ENCODE measurements at regions not wholly inside any gene's neighbourhood (a gene's known extent, or its start where the extent isn't known, plus 50 kb on each side); places are given as distances from the start of the nearest gene placed in this dataset.

DNA sequence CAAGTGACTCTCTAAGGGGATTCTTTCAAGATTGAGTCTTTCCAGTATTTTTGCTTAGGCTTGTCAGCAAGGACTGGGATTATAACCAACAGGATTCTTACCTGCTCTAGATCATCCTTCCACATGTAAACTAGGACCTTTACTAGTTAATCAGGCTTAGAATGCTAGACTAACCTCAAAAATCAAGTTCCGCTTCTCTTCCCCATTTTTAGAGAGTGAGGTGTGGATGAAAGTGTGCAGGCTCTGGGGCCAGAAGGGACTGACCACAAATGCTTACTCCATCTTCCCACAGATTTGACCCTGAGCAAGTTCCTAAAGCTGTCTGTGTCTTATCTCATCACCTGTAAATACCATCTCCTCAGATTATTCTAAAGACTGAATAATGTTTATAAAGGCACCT, 89.5 kb upstream of the IL12A start:
- TF ChIP-seq, protein P1, sequence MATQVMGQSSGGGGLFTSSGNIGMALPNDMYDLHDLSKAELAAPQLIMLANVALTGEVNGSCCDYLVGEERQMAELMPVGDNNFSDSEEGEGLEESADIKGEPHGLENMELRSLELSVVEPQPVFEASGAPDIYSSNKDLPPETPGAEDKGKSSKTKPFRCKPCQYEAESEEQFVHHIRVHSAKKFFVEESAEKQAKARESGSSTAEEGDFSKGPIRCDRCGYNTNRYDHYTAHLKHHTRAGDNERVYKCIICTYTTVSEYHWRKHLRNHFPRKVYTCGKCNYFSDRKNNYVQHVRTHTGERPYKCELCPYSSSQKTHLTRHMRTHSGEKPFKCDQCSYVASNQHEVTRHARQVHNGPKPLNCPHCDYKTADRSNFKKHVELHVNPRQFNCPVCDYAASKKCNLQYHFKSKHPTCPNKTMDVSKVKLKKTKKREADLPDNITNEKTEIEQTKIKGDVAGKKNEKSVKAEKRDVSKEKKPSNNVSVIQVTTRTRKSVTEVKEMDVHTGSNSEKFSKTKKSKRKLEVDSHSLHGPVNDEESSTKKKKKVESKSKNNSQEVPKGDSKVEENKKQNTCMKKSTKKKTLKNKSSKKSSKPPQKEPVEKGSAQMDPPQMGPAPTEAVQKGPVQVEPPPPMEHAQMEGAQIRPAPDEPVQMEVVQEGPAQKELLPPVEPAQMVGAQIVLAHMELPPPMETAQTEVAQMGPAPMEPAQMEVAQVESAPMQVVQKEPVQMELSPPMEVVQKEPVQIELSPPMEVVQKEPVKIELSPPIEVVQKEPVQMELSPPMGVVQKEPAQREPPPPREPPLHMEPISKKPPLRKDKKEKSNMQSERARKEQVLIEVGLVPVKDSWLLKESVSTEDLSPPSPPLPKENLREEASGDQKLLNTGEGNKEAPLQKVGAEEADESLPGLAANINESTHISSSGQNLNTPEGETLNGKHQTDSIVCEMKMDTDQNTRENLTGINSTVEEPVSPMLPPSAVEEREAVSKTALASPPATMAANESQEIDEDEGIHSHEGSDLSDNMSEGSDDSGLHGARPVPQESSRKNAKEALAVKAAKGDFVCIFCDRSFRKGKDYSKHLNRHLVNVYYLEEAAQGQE (IDR thresholded peaks at IDR 0.05; ENCODE audit: unreplicated experiment): no peak
- TF ChIP-seq STAT1 (IDR thresholded peaks at IDR 0.05; ENCODE audit: unreplicated experiment) (no peak), CREB1 (CRISPR knock-in tag; IDR thresholded peaks at IDR 0.05; ENCODE audit: low read depth) (no peak), JUNB (IDR thresholded peaks at IDR 0.05; ENCODE audit: unreplicated experiment) (no peak), EZH2phosphoT487 (IDR thresholded peaks at IDR 0.05; ENCODE audit: unreplicated experiment) (no peak), EZH2 (IDR thresholded peaks at IDR 0.05; ENCODE audit: low read depth, unreplicated experiment) (no peak), NANOG (IDR thresholded peaks at IDR 0.05; ENCODE audit: borderline replicate concordance) (no peak), POLR2AphosphoS5 (IDR thresholded peaks at IDR 0.05; ENCODE audit: low read depth) (no peak), ZNF114 (CRISPR knock-in tag; IDR thresholded peaks at IDR 0.05) (no peak)
- TF ChIP-seq, protein P2, sequence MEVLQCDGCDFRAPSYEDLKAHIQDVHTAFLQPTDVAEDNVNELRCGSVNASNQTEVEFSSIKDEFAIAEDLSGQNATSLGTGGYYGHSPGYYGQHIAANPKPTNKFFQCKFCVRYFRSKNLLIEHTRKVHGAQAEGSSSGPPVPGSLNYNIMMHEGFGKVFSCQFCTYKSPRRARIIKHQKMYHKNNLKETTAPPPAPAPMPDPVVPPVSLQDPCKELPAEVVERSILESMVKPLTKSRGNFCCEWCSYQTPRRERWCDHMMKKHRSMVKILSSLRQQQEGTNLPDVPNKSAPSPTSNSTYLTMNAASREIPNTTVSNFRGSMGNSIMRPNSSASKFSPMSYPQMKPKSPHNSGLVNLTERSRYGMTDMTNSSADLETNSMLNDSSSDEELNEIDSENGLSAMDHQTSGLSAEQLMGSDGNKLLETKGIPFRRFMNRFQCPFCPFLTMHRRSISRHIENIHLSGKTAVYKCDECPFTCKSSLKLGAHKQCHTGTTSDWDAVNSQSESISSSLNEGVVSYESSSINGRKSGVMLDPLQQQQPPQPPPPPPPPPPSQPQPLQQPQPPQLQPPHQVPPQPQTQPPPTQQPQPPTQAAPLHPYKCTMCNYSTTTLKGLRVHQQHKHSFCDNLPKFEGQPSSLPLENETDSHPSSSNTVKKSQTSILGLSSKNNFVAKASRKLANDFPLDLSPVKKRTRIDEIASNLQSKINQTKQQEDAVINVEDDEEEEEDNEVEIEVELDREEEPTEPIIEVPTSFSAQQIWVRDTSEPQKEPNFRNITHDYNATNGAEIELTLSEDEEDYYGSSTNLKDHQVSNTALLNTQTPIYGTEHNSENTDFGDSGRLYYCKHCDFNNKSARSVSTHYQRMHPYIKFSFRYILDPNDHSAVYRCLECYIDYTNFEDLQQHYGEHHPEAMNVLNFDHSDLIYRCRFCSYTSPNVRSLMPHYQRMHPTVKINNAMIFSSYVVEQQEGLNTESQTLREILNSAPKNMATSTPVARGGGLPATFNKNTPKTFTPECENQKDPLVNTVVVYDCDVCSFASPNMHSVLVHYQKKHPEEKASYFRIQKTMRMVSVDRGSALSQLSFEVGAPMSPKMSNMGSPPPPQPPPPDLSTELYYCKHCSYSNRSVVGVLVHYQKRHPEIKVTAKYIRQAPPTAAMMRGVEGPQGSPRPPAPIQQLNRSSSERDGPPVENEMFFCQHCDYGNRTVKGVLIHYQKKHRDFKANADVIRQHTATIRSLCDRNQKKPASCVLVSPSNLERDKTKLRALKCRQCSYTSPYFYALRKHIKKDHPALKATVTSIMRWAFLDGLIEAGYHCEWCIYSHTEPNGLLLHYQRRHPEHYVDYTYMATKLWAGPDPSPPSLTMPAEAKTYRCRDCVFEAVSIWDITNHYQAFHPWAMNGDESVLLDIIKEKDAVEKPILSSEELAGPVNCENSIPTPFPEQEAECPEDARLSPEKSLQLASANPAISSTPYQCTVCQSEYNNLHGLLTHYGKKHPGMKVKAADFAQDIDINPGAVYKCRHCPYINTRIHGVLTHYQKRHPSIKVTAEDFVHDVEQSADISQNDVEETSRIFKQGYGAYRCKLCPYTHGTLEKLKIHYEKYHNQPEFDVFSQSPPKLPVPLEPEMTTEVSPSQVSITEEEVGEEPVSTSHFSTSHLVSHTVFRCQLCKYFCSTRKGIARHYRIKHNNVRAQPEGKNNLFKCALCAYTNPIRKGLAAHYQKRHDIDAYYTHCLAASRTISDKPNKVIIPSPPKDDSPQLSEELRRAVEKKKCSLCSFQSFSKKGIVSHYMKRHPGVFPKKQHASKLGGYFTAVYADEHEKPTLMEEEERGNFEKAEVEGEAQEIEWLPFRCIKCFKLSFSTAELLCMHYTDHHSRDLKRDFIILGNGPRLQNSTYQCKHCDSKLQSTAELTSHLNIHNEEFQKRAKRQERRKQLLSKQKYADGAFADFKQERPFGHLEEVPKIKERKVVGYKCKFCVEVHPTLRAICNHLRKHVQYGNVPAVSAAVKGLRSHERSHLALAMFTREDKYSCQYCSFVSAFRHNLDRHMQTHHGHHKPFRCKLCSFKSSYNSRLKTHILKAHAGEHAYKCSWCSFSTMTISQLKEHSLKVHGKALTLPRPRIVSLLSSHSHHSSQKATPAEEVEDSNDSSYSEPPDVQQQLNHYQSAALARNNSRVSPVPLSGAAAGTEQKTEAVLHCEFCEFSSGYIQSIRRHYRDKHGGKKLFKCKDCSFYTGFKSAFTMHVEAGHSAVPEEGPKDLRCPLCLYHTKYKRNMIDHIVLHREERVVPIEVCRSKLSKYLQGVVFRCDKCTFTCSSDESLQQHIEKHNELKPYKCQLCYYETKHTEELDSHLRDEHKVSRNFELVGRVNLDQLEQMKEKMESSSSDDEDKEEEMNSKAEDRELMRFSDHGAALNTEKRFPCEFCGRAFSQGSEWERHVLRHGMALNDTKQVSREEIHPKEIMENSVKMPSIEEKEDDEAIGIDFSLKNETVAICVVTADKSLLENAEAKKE (CRISPR knock-in tag; IDR thresholded peaks at IDR 0.05): no peak
- TF ChIP-seq, protein P3, sequence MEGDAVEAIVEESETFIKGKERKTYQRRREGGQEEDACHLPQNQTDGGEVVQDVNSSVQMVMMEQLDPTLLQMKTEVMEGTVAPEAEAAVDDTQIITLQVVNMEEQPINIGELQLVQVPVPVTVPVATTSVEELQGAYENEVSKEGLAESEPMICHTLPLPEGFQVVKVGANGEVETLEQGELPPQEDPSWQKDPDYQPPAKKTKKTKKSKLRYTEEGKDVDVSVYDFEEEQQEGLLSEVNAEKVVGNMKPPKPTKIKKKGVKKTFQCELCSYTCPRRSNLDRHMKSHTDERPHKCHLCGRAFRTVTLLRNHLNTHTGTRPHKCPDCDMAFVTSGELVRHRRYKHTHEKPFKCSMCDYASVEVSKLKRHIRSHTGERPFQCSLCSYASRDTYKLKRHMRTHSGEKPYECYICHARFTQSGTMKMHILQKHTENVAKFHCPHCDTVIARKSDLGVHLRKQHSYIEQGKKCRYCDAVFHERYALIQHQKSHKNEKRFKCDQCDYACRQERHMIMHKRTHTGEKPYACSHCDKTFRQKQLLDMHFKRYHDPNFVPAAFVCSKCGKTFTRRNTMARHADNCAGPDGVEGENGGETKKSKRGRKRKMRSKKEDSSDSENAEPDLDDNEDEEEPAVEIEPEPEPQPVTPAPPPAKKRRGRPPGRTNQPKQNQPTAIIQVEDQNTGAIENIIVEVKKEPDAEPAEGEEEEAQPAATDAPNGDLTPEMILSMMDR (conservative IDR thresholded peaks at IDR 0.05; ENCODE audit: low read depth in 2 of 2): no peak
- H3K9me2 ChIP-seq (ENCODE audit: insufficient read depth): no peaks in the 10 kb centered on the region
- DNase-seq (ENCODE audit: low spot score): no peak
- Mint-ChIP-seq H3K36me3 (ENCODE audit: low read depth) (peaks cover 8% of the 10 kb centered on the region; the same call in 2 of the 3 replicates), H3K27me3 (ENCODE audit: insufficient read depth, low read depth, poor library complexity) (no peaks in the 10 kb centered on the region), H3K4me1 (peaks cover 6% of the 10 kb centered on the region; the same call in 2 of the 3 replicates), H3K9me3 (no peaks in the 10 kb centered on the region), H3K27ac (no peak overlapping the region), H3K4me3 (no peak overlapping the region)
- H3K4me2 ChIP-seq: no peak overlapping the region
- no peaks in the 10 kb centered on the region for H3K79me2 ChIP-seq (replicated peaks; ENCODE audit: insufficient read depth)
- no peak overlapping the region for H3K27ac ChIP-seq (ENCODE audit: low read depth)
- peaks cover 6% of the 10 kb centered on the region; the same call in 1 of the 2 replicates for H3K4me1 ChIP-seq (ENCODE audit: insufficient read depth)
- no peak overlapping the region for H3K4me3 ChIP-seq
- H4K20me1 ChIP-seq (replicated peaks; ENCODE audit: insufficient read depth): 0 out of 2 replicates have a peak, but pooled peaks cover 10% of the 10 kb centered on the region
- H2AFZ ChIP-seq: no peak overlapping the region
- no peak for ATAC-seq
- H3K27me3 ChIP-seq (ENCODE audit: insufficient read depth): no peaks in the 10 kb centered on the region
- H3F3A ChIP-seq (replicated peaks; ENCODE audit: low read depth): no peaks in the 10 kb centered on the region
- H3K36me3 ChIP-seq (ENCODE audit: insufficient read depth): no peaks in the 10 kb centered on the region
